ENCODE measurements at regions not wholly inside any gene's neighbourhood (a gene's known extent, or its start where the extent isn't known, plus 50 kb on each side); places are given as distances from the start of the nearest gene placed in this dataset.

DNA sequence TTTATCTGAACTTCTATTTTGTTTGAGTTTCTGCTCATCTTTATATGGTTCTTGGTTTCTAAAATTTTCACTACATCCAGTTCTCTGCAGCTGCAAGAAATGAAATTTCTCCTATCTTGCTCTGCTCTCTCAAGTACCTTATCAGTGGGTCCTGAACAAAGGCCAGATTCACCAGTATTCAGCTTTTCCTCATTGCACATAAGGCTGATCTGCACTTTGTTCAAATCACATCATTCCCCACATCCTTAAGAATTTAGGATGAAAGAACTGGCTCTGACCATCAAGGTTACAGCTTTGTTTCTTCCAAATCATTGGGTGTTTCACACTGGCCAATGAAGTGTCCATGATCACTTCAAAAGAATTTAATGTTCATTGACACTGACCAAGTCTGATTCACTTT, 211.4 kb downstream of the GRIN2B start:
- no peak for TF ChIP-seq POLR2A (IDR thresholded peaks at IDR 0.05)
- TF ChIP-seq, protein P1, sequence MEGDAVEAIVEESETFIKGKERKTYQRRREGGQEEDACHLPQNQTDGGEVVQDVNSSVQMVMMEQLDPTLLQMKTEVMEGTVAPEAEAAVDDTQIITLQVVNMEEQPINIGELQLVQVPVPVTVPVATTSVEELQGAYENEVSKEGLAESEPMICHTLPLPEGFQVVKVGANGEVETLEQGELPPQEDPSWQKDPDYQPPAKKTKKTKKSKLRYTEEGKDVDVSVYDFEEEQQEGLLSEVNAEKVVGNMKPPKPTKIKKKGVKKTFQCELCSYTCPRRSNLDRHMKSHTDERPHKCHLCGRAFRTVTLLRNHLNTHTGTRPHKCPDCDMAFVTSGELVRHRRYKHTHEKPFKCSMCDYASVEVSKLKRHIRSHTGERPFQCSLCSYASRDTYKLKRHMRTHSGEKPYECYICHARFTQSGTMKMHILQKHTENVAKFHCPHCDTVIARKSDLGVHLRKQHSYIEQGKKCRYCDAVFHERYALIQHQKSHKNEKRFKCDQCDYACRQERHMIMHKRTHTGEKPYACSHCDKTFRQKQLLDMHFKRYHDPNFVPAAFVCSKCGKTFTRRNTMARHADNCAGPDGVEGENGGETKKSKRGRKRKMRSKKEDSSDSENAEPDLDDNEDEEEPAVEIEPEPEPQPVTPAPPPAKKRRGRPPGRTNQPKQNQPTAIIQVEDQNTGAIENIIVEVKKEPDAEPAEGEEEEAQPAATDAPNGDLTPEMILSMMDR (IDR thresholded peaks at IDR 0.05) = no peak
